T-helper 1 cell (primary cell): ENCODE measurements at regions not wholly inside any gene's neighbourhood (a gene's known extent, or its start where the extent isn't known, plus 50 kb on each side); places are given as distances from the start of the nearest gene placed in this dataset.
"Not testable (repeated sequence)": the region's sequence is repeated elsewhere in the genome, so short reads cannot be mapped to it uniquely, and the experiment has no call there.

Source experiments
- DNase-seq, 5 donors: peaks; one replicate each; pipeline ENCODE4 v3.0.0-alpha.2; 2012 to 2020

- DNase-seq = no peak
These were observed 404.2 kb downstream of the STK39 start for GRCh38 chr2:167843217-167843616.

GRCh38 chr2:167842047-167842446 lies 405.3 kb downstream of the STK39 start:
- DNase-seq = no peak

- DNase-seq = not testable (repeated sequence)
These were observed 412.1 kb downstream of the STK39 start for GRCh38 chr2:167835290-167835689.

GRCh38 chr2:167834707-167835106 lies 412.7 kb downstream of the STK39 start:
- no peak for DNase-seq

- DNase-seq = no peak
These were observed 414.1 kb downstream of the STK39 start for GRCh38 chr2:167833294-167833693.

- no peak for DNase-seq
These were observed 414.5 kb downstream of the STK39 start for GRCh38 chr2:167832868-167833287.

GRCh38 chr2:167827352-167828097 lies 419.9 kb downstream of the STK39 start:
- DNase-seq = no peak

GRCh38 chr2:167826906-167827305 lies 420.5 kb downstream of the STK39 start:
- no peak for DNase-seq

GRCh38 chr2:167825664-167826063 lies 421.7 kb downstream of the STK39 start:
- DNase-seq = no peak

GRCh38 chr2:167822690-167823465 lies 424.5 kb downstream of the STK39 start:
- no peak for DNase-seq

GRCh38 chr2:167820488-167820887 lies 426.9 kb downstream of the STK39 start:
- DNase-seq = no peak

- DNase-seq = no peak
These were observed 428.9 kb downstream of the STK39 start for GRCh38 chr2:167818521-167818920.

GRCh38 chr2:167817908-167818307 lies 429.5 kb downstream of the STK39 start:
- DNase-seq = no peak

GRCh38 chr2:167817422-167817821 lies 430.0 kb downstream of the STK39 start:
- DNase-seq = no peak

GRCh38 chr2:167816874-167817290 lies 430.5 kb downstream of the STK39 start:
- DNase-seq = no peak

- no peak for DNase-seq
These were observed 432.3 kb downstream of the STK39 start for GRCh38 chr2:167814881-167815718.

- not testable (repeated sequence) for DNase-seq
These were observed 432.9 kb downstream of the STK39 start for GRCh38 chr2:167814482-167814880.

GRCh38 chr2:167809799-167810198 lies 437.6 kb downstream of the STK39 start:
- DNase-seq = not testable (repeated sequence)

- DNase-seq = no peak
These were observed 443.9 kb downstream of the STK39 start for GRCh38 chr2:167803449-167803988.

- no peak for DNase-seq
These were observed 452.7 kb downstream of the STK39 start for GRCh38 chr2:167794554-167795255.

- DNase-seq = no peak
These were observed 453.7 kb downstream of the STK39 start for GRCh38 chr2:167793725-167794124.

- DNase-seq = no peak
These were observed 455.3 kb downstream of the STK39 start for GRCh38 chr2:167792126-167792525.
